K562 (cell line): ENCODE measurements at regions not wholly inside any gene's neighbourhood (a gene's known extent, or its start where the extent isn't known, plus 50 kb on each side); places are given as distances from the start of the nearest gene placed in this dataset.

ENCODE experiments used
- ADNP ChIP-seq: fragments of 200-800 bp; sonication (Bioruptor generic); IDR thresholded peaks from 2 replicates; pipeline ENCODE4 v1.6.1; 2016; ENCODE audit warnings: missing genetic modification characterization, missing compliant biosample characterization
- ARID1B ChIP-seq: fragments of 450-650 bp; IDR thresholded peaks from 2 replicates; pipeline ENCODE4 v1.6.1; 2016; ENCODE audit warnings: antibody characterized with exemption, mild to moderate bottlenecking, inconsistent platforms
- ARNT ChIP-seq, 2 experiments: fragments of 450-650 bp; IDR thresholded peaks; 2 replicates each; pipeline ENCODE4 v1.6.1; 2016; ENCODE audit warnings: mild to moderate bottlenecking in 1 of 2
- COPS2 ChIP-seq: fragments of 450-650 bp; conservative IDR thresholded peaks from 2 replicates; pipeline ENCODE4 v1.6.1; 2016; ENCODE audit warnings: mild to moderate bottlenecking, moderate library complexity
- IFI16 ChIP-seq: fragments of 250-450 bp; sonication (Bioruptor Pico); IDR thresholded peaks from 2 replicates; pipeline ENCODE4 v2.1.2; 2022; ENCODE audit warnings: mild to moderate bottlenecking, inconsistent platforms
- LEF1 ChIP-seq: fragments of 450-650 bp; IDR thresholded peaks from 2 replicates; pipeline ENCODE4 v1.6.1; 2016; ENCODE audit warnings: mild to moderate bottlenecking
- MBD2 ChIP-seq: sonication (generic); IDR thresholded peaks from 2 replicates; pipeline ENCODE4 v1.6.1; 2016; ENCODE audit warnings: low read depth, borderline replicate concordance
- NFE2 ChIP-seq: IDR thresholded peaks from 2 replicates; pipeline ENCODE4 v1.6.1; 2014; ENCODE audit warnings: antibody characterized with exemption, low read depth
- RNF2 ChIP-seq: sonication (generic); IDR thresholded peaks from 2 replicates; pipeline ENCODE4 v1.6.1; 2016
- SRSF3 ChIP-seq: fragments of 200-400 bp; formaldehyde crosslinking; IDR thresholded peaks from 2 replicates; pipeline ENCODE4 v1.6.1; 2016; ENCODE audit warnings: mild to moderate bottlenecking, low read length, moderate library complexity; ENCODE audit not compliant: insufficient read depth
- ZEB2 ChIP-seq: fragments of 450-650 bp; IDR thresholded peaks from 2 replicates; pipeline ENCODE4 v1.6.1; 2016
- ZKSCAN3 ChIP-seq: fragments of 250-450 bp; sonication (Bioruptor Pico); IDR thresholded peaks from 2 replicates; pipeline ENCODE4 v1.4.0; 2020
- TF ChIP-seq, protein P1 (sequence below), 2 experiments: fragments of 450-650 bp; formaldehyde crosslinking in 1 of 2; IDR thresholded peaks; 2 replicates each; pipeline versions ENCODE4 v1.4.0 to v1.6.1; 2014 to 2020; ENCODE audit warnings: mild to moderate bottlenecking in 2 of 2, borderline replicate concordance in 1 of 2, low read depth in 1 of 2
- TF ChIP-seq, protein P2 (sequence below), 2 experiments: IDR thresholded peaks; 2 replicates each; pipeline ENCODE4 v1.6.1; 2011; ENCODE audit warnings: borderline replicate concordance in 1 of 2, control low read depth in 1 of 2, low read depth in 1 of 2, low read length in 1 of 2, mild to moderate bottlenecking in 1 of 2, mixed read lengths in 1 of 2, moderate library complexity in 1 of 2; ENCODE audit not compliant: insufficient read depth in 1 of 2, insufficient read length in 1 of 2, poor library complexity in 1 of 2, severe bottlenecking in 1 of 2; ENCODE audit errors: extremely low read depth in 1 of 2
- TF ChIP-seq, protein P3 (sequence below): fragments of 250-450 bp; sonication (Bioruptor Pico); IDR thresholded peaks from 2 replicates; pipeline ENCODE4 v1.8.0; 2021; ENCODE audit warnings: moderate library complexity, mild to moderate bottlenecking, inconsistent platforms
- TF ChIP-seq, protein P4 (sequence below): fragments of 450-650 bp; conservative IDR thresholded peaks from 2 replicates; pipeline ENCODE4 v1.6.1; 2016; ENCODE audit warnings: missing genetic modification characterization, low read depth, mild to moderate bottlenecking, missing compliant biosample characterization, moderate library complexity

DNA sequence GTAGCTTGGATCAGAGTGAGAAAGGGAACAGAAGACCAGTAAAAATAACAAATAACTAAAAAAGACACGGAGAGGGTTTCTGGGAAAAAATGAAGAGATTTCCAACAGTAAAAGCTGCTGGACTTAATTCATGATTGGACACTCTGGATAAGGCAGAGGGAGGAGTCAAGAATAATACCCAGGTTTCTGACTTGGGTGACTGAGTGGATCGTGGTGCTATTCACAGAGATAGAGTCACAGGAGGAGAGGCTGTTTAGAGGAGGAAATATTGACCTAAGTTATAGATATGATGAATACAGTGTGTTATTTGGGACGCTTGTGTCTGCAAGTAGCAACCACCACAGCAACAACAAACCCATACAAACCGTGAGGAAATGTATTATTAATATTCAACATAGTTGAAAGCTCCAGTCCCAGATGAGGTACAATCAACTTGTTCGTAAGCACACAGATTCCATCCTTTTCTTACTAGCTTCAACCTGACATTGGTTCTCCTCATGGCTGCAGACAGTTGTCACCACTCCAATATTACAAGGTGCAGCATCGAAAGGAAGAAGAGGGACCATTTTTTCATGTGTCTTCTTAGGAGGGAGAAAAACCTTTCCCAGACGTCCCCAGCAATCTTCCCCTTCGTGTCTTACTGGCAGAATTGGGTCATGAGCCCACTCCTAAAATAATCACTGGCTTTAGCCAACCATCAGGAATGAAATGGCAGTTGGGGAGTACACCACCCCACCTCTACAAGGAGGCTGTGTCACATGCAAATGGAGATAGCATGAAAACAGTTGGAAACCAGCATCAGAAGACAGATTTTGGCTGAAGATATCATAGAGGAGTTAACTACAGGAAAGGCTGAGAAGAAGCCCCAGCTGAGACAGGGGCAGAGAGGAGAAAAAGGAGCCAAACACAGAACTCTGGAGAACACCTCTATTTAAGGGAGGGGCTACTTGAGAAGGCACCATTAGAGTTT is 387.8 kb downstream of the SHQ1 start (continued):
- no peak for TF ChIP-seq COPS2
- TF ChIP-seq, protein P1, sequence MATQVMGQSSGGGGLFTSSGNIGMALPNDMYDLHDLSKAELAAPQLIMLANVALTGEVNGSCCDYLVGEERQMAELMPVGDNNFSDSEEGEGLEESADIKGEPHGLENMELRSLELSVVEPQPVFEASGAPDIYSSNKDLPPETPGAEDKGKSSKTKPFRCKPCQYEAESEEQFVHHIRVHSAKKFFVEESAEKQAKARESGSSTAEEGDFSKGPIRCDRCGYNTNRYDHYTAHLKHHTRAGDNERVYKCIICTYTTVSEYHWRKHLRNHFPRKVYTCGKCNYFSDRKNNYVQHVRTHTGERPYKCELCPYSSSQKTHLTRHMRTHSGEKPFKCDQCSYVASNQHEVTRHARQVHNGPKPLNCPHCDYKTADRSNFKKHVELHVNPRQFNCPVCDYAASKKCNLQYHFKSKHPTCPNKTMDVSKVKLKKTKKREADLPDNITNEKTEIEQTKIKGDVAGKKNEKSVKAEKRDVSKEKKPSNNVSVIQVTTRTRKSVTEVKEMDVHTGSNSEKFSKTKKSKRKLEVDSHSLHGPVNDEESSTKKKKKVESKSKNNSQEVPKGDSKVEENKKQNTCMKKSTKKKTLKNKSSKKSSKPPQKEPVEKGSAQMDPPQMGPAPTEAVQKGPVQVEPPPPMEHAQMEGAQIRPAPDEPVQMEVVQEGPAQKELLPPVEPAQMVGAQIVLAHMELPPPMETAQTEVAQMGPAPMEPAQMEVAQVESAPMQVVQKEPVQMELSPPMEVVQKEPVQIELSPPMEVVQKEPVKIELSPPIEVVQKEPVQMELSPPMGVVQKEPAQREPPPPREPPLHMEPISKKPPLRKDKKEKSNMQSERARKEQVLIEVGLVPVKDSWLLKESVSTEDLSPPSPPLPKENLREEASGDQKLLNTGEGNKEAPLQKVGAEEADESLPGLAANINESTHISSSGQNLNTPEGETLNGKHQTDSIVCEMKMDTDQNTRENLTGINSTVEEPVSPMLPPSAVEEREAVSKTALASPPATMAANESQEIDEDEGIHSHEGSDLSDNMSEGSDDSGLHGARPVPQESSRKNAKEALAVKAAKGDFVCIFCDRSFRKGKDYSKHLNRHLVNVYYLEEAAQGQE (IDR thresholded peaks at IDR 0.05; ENCODE audit: borderline replicate concordance), result no peak
- TF ChIP-seq, protein P1 (CRISPR knock-in tag; IDR thresholded peaks at IDR 0.05; ENCODE audit: low read depth), result no peak
- TF ChIP-seq ARID1B, result peak; percentile 87
- TF ChIP-seq NFE2, result no peak; the same call in 1 of the 2 replicates
- no peak for TF ChIP-seq SRSF3
- no peak for TF ChIP-seq ZKSCAN3
- TF ChIP-seq IFI16, result no peak
- TF ChIP-seq, protein P2, sequence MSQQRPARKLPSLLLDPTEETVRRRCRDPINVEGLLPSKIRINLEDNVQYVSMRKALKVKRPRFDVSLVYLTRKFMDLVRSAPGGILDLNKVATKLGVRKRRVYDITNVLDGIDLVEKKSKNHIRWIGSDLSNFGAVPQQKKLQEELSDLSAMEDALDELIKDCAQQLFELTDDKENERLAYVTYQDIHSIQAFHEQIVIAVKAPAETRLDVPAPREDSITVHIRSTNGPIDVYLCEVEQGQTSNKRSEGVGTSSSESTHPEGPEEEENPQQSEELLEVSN (IDR thresholded peaks at IDR 0.05; ENCODE audit: borderline replicate concordance in 1 of 2, extremely low read depth in 1 of 2, insufficient read depth in 1 of 2, insufficient read length in 1 of 2, low read depth in 1 of 2, low read length in 1 of 2, poor library complexity in 1 of 2, severe bottlenecking in 1 of 2), result no peak
- no peak; a peak in 1 of 4 replicates for TF ChIP-seq ARNT (IDR thresholded peaks at IDR 0.05)
- TF ChIP-seq ADNP (tag), result no peak
- TF ChIP-seq MBD2, result peak; percentile 74; the same call in 1 of the 2 replicates
- TF ChIP-seq, protein P3, sequence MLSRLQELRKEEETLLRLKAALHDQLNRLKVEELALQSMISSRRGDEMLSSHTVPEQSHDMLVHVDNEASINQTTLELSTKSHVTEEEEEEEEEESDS (CRISPR knock-in tag), result no peak
- TF ChIP-seq RNF2, result peak; percentile 97; the same call in 1 of the 2 replicates
- peak; percentile 52 for TF ChIP-seq LEF1
- TF ChIP-seq, protein P4, sequence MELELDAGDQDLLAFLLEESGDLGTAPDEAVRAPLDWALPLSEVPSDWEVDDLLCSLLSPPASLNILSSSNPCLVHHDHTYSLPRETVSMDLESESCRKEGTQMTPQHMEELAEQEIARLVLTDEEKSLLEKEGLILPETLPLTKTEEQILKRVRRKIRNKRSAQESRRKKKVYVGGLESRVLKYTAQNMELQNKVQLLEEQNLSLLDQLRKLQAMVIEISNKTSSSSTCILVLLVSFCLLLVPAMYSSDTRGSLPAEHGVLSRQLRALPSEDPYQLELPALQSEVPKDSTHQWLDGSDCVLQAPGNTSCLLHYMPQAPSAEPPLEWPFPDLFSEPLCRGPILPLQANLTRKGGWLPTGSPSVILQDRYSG (tag), result 0 out of 2 replicates have a peak, but pooled peaks have one; percentile 42
- TF ChIP-seq ZEB2, result no peak
